ENCODE measurements at regions not wholly inside any gene's neighbourhood (a gene's known extent, or its start where the extent isn't known, plus 50 kb on each side); places are given as distances from the start of the nearest gene placed in this dataset.

DNA sequence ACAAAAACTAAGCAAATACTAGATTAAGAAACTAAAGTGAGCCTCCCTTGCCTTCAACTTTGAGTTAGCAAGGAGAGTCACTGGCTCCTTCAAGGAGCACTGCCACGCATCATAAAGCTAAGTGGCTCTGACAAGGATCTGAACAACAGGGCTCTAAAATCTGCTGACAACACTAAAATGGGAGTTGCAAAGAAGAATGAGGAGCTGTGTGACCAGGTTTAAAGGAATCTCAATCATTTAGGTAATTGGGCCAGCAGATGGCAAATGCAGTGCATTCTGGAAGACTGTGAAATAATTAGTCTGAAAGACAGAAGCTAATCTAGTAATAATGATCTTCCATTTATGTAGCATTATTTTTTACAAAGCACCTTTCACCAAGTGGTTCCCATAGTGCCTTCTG lies 297.0 kb upstream of the TAS2R1 start:
- DNase-seq (ENCODE audit: low read depth, low spot score) = no peak

DNA sequence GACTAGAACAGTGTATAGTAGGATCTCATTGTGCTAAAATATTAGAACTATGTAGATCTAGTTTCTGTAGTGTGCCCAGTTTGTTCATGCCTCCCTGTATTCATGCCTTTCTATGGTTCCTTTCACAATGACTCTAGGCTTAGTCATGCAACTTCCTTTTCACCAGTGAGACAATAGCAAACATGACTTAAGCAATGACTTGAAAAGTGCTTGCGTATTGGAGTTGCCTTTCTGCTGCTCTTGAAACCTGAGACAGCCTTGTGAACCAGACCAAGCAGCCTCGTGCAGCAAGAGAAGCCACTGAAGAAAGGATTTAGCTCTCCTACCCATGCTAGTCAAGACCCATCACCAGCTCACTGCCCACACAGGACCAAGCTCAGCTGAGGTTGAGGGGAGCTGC lies 294.5 kb upstream of the TAS2R1 start:
- no peak for DNase-seq (ENCODE audit: low read depth, low spot score)

DNA sequence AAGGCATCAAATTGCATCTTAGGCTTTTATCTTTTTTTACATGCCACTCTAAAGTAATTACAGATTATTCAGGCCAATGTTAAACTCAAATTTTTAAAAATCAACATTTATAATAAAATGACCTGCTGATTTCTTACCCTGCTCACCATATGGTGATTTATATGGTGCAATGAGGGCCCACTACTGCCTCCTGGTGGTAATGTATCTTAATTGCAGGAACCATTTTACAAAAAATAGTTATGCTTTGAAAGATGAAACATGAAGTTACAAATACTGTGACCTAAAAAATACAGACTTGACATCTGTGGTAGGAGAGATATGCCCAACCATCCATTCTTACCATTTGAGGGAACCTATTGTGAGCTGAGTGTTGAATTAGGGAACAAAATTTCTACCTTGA lies 292.6 kb upstream of the TAS2R1 start:
- no peak for DNase-seq (ENCODE audit: low read depth, low spot score)

DNA sequence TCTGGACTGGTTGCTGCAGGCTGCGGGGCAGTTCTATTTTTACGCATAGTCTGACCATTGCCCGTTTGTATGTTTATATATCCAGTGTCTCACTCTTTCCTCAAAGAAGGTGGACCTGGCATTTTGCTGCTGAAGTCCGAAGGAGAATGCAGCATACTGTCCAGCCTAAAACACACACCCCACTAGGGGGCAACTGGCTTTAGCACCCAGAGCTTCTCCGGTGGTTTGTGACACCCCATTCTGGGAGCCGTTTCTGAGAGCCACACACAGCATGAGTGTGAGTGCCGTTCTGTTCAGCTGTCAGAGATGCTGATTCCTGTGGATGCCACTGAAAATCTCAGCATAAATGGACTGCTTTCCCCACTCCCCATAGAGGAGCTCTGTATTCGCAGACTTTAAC lies 290.5 kb upstream of the TAS2R1 start:
- DNase-seq (ENCODE audit: low read depth, low spot score) = no peak

DNA sequence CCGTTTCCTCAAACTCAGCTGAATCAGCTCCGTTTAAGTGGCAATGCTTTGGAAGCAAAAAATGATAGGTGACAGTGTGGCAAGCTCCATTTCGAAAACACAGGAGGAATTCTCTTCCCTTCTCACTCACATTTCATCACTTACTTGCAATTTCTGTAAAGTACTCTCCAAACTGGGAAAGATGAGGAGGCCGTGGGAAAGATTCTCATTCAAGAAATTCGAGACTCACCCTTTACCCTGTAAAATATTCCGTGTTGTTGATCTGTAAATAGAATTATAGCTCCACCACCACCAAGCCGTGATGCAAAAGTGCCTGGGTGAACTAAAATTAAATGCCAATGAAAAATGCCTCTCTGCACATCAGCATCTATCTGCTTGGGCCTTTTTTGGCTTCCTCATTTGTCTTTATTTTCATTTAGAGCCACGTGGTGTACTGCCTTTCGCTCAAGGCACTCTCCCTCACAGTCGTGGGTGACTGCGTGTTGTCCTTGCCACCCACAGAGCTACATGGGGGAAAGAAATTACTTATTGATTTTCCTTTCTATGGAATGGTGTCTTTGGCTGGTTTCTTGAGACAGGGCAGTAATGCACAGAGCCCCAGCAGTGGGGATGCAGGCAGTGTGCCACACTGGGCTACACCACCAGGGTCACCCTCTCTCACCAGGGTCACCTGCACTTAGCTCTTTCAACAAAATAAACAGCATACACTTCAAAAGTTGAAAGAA lies 289.3 kb upstream of the TAS2R1 start:
- no peak for DNase-seq (ENCODE audit: low read depth, low spot score)

DNA sequence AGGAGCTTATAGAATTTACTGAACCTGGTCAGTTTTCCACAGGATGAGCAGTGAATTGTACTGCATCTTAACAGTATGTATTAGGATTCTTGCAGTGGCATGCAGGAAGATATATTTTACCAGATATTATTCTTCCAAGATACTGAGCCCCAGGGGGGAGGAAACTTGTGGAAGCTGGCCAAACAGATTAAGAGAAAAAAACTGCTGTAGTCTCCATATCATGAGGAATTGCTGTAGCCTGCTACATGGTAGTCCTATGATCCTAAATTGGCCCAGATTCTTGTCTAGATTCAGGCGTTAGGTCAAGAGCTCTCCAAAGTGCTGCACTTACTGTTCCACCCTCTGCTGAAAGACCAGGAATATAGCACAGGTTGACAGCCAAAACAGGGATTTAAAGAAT lies 275.5 kb upstream of the TAS2R1 start:
- no peak for DNase-seq (ENCODE audit: low read depth, low spot score)

DNA sequence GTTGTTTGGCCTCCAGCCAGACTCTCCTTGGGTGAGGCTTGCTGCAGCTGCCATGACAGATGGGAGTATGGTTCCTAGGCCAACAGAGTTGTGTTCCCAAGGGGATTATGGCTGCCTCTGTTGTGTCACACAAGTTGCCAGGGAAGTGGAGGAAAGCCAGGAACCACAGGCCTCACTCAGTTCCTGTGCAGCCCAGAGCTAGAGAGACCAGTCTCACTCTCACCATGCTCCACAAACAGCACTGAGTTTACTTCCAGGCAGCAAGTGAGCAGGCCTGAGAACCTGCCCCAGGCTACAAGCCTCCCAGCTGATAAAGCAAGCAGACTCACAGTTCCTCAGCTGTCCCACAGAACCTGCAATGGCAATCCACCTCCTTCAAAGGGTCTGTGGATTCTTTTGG lies 273.6 kb upstream of the TAS2R1 start:
- DNase-seq (ENCODE audit: low read depth, low spot score) = no peak

DNA sequence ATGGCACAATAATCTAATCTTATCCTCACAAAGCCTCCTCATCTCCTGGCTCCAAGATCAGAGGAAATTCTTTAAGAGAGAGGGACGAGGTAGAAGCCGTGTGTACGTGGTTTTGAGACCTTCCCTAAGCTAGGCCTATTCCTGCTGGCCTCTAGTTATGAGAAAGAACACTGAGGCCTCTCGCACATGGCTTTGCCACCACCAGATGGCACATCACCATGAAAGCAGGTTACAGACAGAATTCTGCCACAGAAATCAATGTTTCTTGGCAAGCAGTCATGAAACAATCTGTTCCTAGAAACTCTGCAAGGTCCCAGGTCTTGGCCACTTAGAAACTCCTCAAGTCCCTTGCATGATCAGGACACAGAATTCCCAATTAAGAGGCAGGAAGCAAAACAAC lies 268.2 kb upstream of the TAS2R1 start:
- DNase-seq (ENCODE audit: low read depth, low spot score) = no peak

DNA sequence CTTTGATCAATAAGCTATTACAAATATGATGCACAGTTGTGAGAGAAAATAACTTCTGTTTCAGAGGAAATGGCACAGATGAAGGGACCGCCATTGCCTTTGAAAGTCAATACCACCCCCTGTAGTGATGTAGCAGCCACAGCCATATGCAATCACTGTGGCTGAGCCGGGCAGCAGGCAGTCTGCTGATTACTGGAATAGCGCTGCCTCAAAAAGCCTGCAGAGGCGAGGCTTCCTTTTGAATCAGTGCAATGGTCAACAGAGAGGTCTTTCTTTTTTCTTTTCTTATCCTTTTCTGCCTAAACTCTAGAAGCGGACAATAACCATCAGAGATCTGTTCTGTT lies 265.1 kb upstream of the TAS2R1 start:
- DNase-seq (ENCODE audit: low read depth, low spot score) = no peak

DNA sequence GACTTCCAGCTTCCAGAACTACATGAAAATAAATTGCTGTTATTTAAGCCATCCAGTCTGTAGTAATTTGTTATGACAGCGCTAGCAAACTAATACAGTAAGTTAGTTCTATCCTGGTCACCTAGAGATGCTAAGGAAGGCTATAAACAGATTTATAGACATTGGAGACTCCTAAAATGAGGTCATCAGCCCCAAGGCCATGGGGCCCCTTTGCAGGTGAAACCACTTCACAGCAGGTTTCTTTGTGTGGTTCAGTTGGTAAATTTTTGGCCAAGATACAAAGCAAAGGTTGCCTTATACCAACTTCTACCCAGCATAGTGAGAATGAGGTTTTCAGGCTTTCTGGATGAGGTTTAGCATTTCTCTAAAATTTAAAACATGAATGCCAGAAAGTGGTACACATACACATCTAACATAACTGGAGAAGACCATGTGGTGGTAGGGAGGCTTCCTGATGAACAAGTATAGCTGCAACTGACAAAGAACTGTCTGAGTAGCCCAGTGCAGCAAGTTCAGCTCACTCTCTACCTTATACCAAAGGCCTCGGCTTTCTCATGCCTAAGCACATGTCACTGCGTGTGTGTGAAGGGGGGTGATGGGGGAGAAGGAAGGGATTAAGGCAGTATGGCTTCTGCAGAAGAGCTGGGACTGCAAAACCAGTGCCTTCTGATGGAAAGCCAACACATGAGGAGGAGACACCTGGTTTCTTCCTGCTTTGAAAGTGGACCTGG lies 264.6 kb upstream of the TAS2R1 start:
- DNase-seq (ENCODE audit: low read depth, low spot score) = no peak

DNA sequence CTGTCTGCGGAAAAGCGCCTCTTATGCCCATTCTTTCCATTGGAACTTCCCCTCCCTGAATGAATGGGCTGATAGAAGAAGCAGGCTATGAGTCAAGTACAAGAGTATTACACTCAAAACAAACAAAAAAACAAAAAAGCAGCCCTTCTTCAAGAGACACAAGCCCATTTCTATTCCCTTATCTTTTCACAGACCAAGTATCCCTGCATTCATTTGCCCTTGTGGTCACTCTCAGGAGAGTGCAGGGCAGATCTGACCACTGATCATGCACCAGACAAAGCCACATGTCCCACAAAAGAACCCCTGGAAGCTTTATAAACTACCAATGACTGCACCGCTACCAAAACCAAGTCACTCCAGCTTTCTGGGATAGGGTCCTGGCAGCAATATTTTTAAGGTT lies 262.5 kb upstream of the TAS2R1 start:
- no peak for DNase-seq (ENCODE audit: low read depth, low spot score)

DNA sequence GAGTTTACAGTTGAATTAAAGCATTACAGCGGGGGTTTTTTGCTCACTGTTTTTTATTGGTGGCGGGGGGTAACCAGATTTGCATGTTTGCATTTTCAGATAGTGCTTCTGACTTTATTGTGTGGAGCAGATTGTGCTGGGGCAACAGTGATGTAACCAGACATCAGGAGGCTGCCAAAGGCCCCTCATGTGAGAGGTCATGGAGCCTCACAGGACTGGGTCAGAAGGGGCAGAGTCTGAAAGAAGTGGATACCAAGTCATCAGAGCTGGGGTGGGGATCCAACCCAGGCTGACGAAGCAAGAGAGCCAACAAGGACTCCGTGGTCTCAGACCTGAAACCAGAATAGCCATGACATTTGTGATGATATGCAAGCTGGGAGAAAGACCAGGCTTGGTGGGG lies 259.4 kb upstream of the TAS2R1 start:
- DNase-seq (ENCODE audit: low read depth, low spot score) = no peak

DNA sequence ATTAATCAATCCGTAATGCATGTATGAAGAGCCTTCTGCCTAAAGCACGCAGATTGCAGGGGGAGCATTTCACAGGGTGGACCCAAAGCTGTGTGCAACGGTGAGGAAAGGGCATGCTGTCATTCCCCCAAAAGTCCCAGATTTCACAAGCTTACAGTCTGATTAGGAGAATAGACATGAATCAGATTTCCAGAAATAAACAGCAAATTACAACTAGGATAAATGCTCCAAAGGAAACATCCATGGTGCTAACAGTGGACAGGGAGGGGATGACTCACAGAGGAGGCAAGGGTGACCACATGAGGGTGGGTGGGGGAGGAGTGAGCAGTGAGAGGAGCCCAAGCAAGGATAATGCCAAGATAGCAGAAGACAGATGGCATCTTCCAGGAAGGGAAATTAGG lies 258.4 kb upstream of the TAS2R1 start:
- DNase-seq (ENCODE audit: low read depth, low spot score) = no peak

DNA sequence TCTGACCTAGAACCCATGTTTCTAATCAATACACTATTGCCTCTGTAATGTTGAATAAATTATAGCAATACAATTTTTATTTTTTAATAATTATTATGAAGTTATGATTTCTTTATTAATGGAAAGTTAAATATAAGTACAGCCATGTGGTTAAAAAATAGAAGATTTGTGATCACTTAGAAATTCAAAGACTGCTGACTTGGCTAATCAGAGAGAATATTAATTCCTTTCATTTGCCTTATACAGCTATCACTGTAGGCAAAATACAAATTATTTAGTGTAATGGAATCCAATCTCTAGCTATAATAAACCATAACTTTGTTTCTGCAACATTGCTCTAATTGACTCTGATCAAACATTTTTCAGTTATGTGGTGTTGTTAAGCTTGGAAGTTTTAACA lies 255.0 kb upstream of the TAS2R1 start:
- DNase-seq (ENCODE audit: low read depth, low spot score) = no peak

DNA sequence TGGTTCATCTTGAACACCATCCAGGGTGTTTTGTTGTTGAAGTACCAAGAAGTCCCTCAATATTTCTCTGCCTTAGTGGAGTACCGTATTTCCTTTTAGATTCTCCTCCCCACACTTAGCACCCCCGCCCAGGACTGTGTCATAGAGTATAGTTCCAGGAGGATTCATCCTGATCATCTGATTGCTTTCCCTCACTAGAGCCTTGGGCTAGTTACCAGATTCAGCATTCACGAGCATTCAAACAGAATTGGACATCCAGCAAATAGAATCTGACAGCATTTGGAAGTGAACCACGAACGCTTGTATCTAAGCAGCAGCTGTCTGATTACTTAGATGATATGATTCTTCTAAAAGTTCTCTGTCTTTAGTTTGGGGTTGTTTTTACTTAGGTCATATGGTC lies 248.1 kb upstream of the TAS2R1 start:
- DNase-seq (ENCODE audit: low read depth, low spot score) = no peak

DNA sequence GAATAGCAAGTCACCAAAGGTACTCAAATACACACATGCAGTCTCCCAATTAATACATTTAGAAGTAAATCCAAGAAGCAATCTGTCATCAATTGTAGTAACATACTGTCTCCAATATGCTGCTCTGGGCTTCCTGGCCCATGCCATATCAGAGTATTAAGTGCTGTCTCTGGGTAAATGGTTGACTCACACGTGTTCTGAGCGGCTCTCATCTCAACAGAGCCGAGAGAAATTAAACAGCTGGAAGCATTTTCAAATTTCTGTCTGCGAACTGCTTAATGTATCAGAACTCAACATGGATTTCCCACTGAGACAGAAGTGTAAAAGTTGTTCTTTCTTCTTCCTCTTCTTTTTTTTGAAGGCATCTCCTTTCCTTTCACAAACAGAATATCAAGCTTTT lies 247.3 kb upstream of the TAS2R1 start:
- DNase-seq (ENCODE audit: low read depth, low spot score) = no peak

DNA sequence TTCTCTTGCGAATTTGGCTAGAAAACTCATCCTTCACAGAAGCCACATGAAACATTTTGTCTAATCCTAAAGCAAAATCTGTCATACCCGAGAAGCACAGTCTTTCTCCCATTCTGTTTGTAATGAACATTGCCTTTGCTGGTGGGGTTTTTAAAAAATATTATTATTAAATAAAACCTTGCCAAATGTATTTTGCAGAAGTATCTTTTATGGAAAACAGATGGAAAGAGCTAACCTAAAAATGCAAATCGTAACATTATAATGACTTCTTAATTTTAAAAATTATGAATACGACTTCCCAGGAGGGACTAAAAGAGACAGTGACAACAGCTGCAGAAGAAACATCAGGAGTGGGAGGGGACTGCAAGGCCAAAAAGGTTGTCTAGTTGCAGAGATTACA lies 246.3 kb upstream of the TAS2R1 start:
- DNase-seq (ENCODE audit: low read depth, low spot score) = no peak

DNA sequence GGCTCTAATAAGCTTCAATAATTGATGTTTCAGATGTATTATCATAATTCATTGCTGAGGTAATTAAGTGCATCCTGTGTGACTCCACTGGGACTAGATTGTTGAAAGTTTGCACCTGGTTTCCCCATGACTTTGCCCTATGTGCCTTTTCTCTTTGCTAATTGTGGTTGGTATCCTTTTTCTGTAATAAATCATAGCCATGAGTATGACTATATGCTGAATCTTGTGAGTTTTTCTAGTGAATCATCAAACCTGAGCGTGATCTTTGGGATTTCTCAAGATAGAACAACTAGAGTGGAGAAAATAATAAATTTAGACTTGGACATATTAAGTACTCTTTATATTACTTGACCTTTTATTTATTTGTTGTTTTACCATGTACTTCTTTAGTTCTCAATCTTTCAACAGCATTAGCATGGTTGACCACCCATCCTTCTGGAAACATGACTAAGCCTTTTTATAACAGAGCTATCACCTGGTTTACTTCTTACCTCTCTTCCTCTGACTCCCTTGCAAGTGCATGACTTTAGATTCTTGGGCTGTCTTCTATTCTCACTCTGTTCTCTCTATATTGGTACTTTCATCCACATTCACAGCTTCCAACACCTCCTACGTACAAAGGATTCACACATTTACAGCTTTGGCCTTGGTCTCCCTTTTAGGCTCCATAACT lies 239.6 kb upstream of the TAS2R1 start:
- no peak for DNase-seq (ENCODE audit: low read depth, low spot score)

DNA sequence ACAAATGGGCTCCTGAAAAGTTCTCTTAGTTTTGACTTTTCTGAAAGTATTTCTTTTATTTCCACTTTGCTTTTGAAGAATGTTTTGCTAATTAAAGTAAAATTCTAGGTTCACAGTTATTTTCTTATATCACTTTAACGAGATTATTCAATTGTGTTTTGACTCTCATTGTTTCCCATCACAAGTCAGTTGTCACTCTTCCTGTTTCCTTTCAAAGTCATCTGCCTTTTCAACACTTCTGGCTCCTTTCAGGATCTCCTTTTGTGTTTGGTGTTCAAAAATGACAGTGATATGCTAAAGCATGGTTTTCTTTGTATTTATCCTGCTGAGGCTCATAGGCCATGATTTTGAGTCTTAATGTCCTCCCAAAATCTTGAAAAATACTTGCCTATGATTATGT lies 235.4 kb upstream of the TAS2R1 start:
- no peak for DNase-seq (ENCODE audit: low read depth, low spot score)

DNA sequence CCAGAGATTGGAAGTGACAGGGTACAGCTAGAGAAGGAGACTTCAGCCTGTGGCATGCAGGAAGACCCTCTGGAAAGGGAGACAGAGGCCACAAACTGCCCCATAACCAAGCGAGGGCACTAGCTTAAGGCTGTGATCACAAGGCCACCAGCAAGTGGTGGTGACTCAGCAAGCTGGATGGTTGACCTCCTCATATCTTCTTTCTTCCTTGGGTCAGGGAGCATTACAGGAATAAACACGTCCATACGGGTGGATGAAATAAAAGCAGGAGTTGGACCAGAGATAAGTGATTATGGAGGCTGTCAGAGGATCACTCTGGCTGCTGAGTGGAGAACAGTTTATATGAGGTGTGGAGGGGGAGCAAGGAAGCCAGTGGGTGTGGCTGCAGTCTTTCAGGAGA lies 234.6 kb upstream of the TAS2R1 start:
- DNase-seq (ENCODE audit: low read depth, low spot score) = no peak

DNA sequence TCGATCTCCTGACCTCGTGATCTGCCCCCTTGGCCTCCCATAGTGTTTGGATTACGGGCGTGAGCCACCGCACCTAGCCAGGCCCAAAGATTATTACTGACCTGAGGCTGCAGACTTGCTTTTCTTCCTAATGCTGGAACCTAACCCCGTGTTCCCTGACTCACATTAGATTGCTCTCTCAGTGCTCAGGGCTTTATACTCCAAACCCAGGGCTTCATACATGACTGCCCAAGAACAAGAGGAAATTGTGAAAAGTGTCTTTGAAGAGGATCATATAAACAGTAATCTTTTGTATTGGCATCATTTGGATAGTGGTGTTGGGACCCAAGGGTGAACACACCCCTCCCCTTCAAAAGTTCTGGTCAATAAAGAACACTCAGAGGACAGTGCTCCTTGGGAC lies 233.3 kb upstream of the TAS2R1 start:
- no peak for DNase-seq (ENCODE audit: low read depth, low spot score)

DNA sequence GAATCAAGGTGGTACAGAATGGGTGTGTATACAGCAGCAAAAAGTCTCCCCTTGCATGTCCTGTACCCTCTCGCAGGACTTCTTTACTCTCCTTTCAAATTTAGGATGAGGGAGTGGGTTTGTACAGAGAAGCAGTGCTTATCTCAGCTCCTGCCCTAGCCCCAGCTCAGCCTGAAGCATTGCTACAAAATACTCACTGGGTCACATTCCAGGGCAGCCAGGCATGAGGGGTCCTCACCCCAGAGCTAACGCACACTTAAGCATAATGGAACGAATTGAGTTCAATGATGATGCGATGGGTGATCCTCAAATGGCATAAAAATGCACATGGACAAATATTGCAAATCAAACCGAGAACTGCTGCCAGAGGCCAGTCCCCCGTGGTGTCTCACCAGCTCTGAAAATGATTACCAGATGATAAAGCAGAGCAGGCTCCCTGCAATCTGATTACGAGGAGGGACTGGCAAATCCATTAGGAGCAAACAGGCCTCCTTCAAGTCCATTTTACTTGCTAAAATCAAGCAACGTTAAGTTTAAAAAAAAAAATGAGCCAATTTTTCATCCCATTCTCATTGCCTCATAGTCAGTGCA lies 231.6 kb upstream of the TAS2R1 start:
- no peak for DNase-seq (ENCODE audit: low read depth, low spot score)

DNA sequence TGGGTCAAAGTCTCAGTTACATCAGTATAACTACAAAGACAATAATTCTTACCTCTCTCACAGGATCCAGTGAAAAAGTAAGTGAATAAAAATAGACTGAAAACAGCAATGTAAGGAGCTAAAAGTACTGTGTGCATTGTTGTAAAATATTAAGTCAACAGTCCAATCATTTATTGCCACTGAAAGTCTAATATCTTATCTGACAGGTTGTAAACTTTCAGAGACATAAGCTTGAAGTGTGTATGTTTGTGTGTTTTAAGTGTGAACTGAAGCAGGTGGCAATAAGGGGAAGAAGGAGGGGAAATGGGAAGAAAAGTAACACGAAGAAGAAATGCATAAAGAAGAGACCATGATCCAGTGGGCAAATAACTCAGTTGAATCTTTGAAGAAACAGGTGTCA lies 229.7 kb upstream of the TAS2R1 start:
- no peak for DNase-seq (ENCODE audit: low read depth, low spot score)

All from iPS DF 19.7 (cell line).